OCI-M1 (cell line): ENCODE measurements at regions not wholly inside any gene's neighbourhood (a gene's known extent, or its start where the extent isn't known, plus 50 kb on each side); places are given as distances from the start of the nearest gene placed in this dataset.

ENCODE experiments used
- DNase-seq: peaks from one replicate; lab custom pipeline; 2025; lab: John Stamatoyannopoulos, UW

DNA sequence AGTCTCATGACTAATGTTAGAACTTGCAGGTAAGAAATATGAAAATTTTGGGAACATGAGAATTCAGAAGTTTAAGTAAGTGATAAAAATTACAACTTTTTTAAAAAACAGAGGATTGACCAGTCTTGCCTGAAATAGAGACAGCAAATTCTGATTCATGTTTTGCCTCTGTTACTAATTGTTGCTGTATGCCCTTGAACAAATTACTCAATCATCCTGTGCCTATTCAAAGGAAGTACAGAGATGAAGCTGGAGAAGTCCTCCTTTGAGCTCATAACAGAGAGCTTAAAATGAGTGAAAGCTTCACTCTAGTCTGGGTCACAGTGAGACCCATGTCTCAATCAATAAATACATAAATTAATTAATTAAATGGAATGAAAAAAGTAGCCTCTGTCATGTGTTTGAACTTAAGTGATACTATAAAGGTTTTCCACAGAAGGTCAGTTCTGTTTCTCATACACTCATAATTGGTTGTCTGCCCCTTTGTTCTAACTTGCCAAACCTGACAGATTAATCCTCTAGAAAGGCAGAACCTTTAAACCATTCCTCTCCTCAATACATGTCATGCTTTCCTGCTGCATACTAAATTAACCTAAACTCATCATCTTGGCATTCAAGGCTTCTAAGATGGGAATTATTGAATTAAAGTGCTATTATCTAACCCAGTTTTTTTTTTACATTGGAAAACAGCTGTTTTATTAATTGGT is 374.6 kb upstream of the LRATD1 start:
- no peak for DNase-seq

DNA sequence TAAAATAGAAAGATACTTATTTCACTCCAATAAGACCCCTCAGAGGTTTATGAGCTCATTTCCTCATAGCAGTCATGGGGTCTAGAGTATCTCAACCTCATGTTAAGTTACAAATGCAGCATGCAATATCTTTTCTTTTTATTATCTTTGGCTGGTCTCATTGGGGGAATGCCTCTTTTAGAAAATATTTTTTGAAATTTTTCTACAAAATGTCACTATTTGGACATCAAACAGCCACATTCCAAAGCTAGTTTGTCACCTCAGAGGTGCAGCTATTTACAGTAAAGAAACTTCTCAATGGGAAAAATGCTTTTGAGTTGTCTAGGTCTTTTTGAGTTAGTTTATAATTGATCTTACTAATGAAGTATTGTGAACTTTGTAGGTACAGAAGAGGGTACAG is 370.7 kb upstream of the LRATD1 start:
- no peak for DNase-seq

DNA sequence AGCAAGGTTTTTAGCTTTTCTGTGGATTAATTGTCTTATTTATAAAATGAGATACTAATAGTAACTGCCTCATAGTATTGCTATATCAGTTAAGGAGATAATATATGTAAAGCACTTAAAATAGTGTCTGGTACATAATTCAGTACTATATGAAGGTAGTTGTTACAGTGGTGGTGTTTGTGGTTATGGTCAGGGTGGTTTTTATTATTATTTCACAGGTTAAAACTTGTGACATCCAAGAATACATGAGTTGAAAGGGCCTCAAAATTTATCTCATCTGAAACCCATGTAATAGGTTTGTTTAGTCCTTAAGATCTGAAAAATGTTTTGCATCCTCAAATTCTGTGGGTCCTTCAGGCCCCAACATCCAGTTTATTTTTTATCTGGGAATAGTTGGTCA is 369.5 kb upstream of the LRATD1 start:
- no peak for DNase-seq

- DNase-seq: no peak
These were observed 362.4 kb upstream of the LRATD1 start for GRCh38 chr2:14270036-14270582.

DNA sequence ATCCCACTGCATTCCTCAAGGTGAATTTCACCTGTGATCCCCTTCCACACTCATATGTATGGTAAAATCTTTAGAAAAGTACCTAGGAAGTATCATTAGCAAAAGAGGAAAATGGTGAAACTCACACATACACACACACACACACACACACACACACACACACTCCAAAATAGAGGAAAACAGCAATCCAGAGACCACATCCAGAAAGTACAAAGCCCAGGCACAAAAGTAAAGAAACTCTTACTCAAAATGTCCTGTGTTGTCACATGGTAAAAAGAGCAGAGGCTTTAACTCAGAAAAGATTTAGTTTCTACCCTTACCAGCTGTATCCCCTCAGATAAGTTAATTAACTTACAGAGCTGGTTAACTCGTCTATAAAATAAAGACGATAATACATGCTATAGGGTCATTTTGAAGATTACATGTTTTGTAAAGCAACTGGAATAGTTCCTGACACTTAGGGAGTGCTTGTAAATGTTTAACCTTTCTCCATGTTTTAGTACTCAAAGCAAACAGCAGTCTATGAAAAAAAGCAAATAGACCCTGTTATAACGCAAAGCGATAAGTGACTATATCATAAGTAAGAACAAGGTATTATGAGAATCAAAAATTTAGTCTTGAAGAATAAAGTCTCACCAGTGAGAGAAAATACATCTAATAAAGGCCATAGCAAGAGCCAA is 360.0 kb upstream of the LRATD1 start:
- DNase-seq: no peak

DNA sequence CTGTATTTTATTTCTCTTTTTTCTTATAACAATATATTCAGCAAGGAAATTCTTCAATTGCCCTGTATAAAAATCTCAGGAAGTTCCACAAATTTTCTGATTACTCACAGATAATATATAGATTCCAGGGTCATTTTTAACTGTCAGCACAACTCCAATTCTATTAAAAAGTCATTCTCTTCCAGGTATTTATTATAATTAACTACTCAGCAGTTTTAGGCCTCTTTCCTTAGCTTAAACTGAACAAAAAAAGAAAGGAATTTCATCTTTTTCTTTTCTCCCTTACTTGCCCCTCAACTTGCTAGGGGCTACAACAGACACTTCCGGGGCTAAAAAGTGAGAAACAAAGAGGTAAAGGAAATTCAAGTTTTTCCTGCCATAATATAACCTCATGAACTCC is 358.9 kb upstream of the LRATD1 start:
- DNase-seq: no peak

DNA sequence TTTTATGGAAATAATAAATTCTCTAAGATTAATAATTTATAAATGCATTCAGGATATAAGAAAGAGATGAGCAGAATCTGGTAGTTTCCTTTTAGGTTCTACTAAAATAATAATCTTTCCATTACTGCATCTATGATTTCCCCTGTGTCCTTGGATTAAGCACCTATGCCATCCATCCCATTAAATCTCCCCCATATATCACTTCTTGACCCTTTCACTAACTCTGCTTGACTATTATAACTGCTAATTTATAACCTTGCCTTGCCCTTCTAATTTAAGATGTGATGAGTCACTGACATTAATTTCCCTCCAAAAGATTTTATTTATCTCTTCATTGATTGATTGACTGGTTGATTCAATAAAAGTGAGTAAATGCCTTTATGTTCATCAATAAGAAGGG is 348.3 kb upstream of the LRATD1 start:
- DNase-seq: no peak

DNA sequence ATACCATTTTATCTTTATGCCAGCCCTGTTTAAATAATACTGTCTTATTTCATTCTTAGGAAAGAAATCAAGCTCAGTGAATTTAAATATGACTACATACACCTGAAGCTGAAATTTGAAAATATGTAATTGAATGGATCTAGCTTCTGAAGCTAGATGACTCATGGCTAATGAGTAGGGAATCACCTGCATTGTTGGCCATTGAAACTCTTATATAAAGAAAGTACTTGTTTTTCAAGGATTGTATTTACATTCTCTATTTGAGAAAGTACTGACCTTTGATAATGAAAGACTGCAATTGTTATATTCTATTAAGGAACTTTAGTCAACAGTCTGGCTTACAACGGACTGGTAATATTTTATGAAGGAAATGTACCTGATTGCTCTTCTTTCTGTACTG is 346.7 kb upstream of the LRATD1 start:
- DNase-seq: no peak

GRCh38 chr2:14288016-14288415 is 344.5 kb upstream of the LRATD1 start:
- DNase-seq: no peak

GRCh38 chr2:14292964-14293363 is 339.6 kb upstream of the LRATD1 start:
- DNase-seq: no peak

GRCh38 chr2:14297340-14297739 is 335.2 kb upstream of the LRATD1 start:
- no peak for DNase-seq

DNA sequence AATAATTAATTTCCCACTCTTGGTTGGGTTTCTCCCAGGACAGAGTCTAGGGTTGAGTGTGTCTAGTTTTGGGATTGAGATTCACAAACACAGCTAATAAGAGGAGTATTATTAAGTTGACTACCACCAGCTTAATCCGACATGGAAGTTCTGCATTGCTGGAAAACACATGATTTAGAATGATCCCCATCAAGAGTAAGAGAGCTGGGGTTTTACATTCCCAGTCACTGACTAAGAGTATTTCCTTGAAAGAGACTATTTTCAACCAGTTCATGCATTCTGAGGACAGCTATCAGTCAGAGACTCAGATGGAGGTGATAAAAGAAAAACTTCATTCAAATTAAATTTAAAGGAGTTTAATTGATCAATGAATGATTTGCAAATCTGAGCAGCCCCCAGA is 334.6 kb upstream of the LRATD1 start:
- DNase-seq: no peak

DNA sequence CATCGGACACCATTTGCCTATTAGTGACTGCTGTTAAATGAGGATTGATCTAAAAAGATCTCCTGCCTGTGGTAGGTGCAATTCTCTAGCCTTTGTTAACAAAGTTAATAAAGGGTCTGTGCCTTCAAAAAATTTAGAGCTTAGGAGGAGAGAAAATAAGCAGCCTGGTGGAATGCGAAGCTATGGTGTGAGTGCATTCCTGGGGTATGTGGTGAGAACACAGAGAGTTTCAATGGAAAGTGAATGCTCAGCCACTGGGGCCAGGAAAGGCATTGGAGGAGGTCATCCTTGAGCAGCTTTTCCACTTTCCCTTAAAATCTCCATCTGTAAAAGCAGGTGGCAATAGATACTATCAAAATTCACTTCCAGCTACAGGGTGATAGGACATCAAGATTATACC is 331.2 kb upstream of the LRATD1 start:
- DNase-seq: no peak

- peak; percentile 53 for DNase-seq
These were observed 329.0 kb upstream of the LRATD1 start for GRCh38 chr2:14303366-14304115.

DNA sequence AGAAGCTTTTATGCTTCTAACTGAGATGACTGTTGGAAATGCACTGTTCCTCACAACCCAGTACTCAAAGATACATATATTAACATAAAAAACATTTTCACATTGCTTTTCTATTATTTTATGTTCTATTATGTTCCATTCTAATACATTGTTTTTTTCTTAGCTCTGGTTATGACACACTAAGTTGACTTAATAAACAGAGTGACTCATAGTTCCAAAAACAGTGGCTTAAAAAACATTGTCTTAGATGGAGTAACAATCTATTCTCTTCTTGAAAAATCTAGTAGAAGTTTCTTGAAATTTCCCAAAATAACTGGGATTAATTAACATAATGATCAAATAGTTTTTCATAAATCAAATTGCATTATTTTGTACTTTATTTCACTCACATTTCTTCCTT is 328.2 kb upstream of the LRATD1 start:
- no peak for DNase-seq

DNA sequence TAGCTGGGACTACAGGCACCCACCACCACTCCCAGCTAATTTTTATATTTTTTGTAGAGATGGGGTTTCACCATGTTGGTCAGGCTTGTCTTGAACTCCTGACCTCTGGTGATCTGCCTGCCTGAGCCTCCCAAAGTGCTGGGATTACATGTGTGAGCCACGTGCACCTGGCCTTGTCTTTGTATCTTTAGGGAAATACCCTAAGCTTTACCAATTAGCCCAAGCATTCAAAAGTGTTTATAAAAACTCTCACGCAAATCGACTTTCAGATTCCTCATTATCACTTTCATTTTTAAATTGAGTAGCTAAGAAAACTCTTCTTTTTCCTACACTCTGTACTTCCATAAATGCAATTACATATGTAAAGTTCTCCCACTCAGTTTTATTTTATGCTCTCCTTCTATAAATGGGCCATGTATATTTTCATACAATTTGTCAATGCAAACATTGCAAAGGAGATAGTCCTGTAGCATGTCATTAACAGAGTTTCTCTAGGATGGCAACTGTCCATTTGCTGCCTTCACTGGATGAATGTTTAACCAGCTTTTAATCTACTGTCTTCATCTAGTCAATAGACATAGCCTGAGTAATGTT is 326.2 kb upstream of the LRATD1 start:
- DNase-seq: peak; percentile 19

DNA sequence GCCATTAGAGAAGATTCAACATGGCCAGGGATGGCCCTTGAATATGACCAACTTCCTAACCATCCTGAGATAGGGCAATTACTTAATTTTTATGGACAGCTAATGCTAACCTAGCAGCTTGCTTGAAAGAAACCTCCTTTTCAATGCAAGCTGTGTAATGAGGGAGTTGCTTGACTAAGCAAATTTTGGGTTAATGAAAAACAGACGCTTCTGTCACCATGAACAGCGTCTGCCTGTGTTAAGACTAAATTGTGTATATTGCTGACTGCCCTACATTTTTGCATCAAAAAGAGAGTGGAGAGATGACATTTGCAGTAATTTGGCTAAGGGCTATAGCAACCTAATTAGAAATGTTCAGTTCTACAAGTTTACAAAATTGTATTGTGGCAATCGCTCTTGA is 319.2 kb upstream of the LRATD1 start:
- DNase-seq: no peak

DNA sequence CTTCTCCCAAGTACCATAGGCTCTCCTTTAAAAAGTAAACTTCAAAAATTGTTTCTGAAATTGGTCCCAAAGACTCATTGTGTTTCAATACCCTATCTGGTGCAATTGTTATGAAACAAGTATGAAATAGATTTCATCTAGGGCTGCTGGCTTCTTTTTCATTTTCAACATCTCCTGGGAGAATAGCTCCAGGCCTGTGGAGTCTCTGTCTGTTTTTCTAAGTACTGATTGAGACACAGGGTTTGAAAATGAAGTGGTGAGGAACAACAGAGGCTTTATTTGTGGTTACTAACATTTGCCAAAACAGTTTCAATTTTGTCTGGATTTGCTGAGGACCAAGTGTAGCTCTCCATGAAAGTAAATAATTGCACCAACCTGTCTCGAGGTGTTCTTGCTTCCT is 315.9 kb upstream of the LRATD1 start:
- DNase-seq: no peak

GRCh38 chr2:14321357-14321756 is 311.2 kb upstream of the LRATD1 start:
- peak; percentile 23 for DNase-seq

DNA sequence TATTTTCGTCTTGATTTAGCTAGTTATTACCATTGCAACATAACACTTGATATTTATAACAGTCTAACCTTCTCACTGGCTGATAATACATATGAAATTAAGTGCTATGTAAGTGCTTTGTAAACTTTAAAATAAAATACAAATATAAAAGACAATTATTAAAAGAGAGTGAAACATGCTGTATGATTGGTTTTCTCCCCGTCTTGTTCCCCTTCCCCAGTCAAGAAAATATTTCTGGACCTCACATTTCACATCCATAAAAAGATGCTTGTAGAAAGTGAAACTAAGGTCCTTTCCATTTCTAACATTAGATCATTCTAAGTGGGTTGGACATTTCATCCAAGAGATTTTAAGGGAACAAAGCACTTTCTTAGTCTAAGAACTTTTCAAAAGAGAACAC is 310.2 kb upstream of the LRATD1 start:
- DNase-seq: peak; percentile 11

GRCh38 chr2:14324308-14324707 is 308.2 kb upstream of the LRATD1 start:
- DNase-seq: no peak

GRCh38 chr2:14330884-14331283 is 301.6 kb upstream of the LRATD1 start:
- no peak for DNase-seq
